K562 (cell line): ENCODE measurements at regions not wholly inside any gene's neighbourhood (a gene's known extent, or its start where the extent isn't known, plus 50 kb on each side); places are given as distances from the start of the nearest gene placed in this dataset.

ENCODE experiments used
- ATAC-seq: fragments of 200-7000 bp; cut with Tn5 transposase; 3 replicates; pipeline ENCODE4 v1.9.1; 2020; ENCODE audit warnings: moderate library complexity
- BruUV-seq: library from RNA; stranded (reverse); fragments of 400-500 nt; replicated peaks from 2 replicates; lab custom pipeline; 2021; lab: Mats Ljungman, UMichigan
- CTCF ChIA-PET: fragments of 300-600 bp; formaldehyde crosslinking; extraction: SDS; loops from one replicate; lab custom pipeline; 2021; ENCODE audit warnings: low intra/inter-chr PET ratio; lab: Yijun Ruan, JAX
- POLR2A ChIA-PET: fragments of 300-600, 350-650 bp; sonication (Branson Sonifier 250); formaldehyde crosslinking; extraction: SDS; loops from one replicate; lab custom pipeline; 2021; ENCODE audit warnings: antibody characterized with exemption, inconsistent platforms; lab: Yijun Ruan, JAX
- DNase-seq, 4 experiments: peaks; one replicate each; pipeline versions ENCODE4 v3.0.0 to v3.0.0-alpha.2; 2011 to 2018; ENCODE audit warnings: low spot score in 3 of 4, mixed read lengths in 3 of 4; ENCODE audit errors: extremely low read depth in 1 of 4
- FAIRE-seq: peaks from 2 replicates; lab custom pipeline; 2011; peaks lifted over from hg19 to GRCh38; lab: Jason Lieb, UNC
- H2AFZ ChIP-seq: 2 replicates; pipeline ENCODE4 v1.6.0; 2011; ENCODE audit warnings: low read depth, low read length, control low read depth, inconsistent platforms
- H3K27ac ChIP-seq: fragments of 200-600 bp; 3 replicates; pipeline ENCODE4 v1.8.0; 2011; ENCODE audit warnings: low read depth, mild to moderate bottlenecking, control low read depth, inconsistent platforms, low read length, moderate library complexity, mixed read lengths; ENCODE audit errors: extremely low read depth
- H3K27me3 ChIP-seq, 2 experiments: fragments of 300-600 bp in 1 of 2; 2 replicates in 1 of 2; 3 replicates in 1 of 2; pipeline versions ENCODE4 v1.6.0 to v1.8.0; 2011; ENCODE audit warnings: inconsistent platforms in 2 of 2, low read length in 2 of 2, mild to moderate bottlenecking in 1 of 2, mixed read lengths in 1 of 2, moderate library complexity in 1 of 2; ENCODE audit not compliant: control insufficient read depth in 2 of 2, insufficient read depth in 2 of 2
- H3K36me3 ChIP-seq: fragments of 300-600 bp; 3 replicates; pipeline ENCODE4 v1.8.0; 2011; ENCODE audit warnings: mild to moderate bottlenecking, low read length, inconsistent platforms; ENCODE audit not compliant: control insufficient read depth, insufficient read depth
- H3K4me1 ChIP-seq, 2 experiments: fragments of 200-600 bp in 1 of 2; replicated peaks in 1 of 2; 2 replicates in 1 of 2; 3 replicates in 1 of 2; pipeline versions ENCODE4 v1.5.1 to v1.8.0; 2011; ENCODE audit warnings: inconsistent platforms in 2 of 2, low read length in 2 of 2, mild to moderate bottlenecking in 1 of 2, mixed read lengths in 1 of 2, moderate library complexity in 1 of 2; ENCODE audit not compliant: control insufficient read depth in 2 of 2, insufficient read depth in 2 of 2
- H3K4me2 ChIP-seq: 2 replicates; pipeline ENCODE4 v1.6.1; 2011; ENCODE audit warnings: low read length, control low read depth, inconsistent platforms, mixed read lengths; ENCODE audit not compliant: insufficient read depth
- H3K4me3 ChIP-seq: fragments of 200-600 bp; sonication (generic), shearing (Covaris generic); 2 replicates; pipeline ENCODE4 v1.5.1; 2016; ENCODE audit warnings: control low read depth, inconsistent platforms
- H3K79me2 ChIP-seq: fragments of 200-600 bp; 3 replicates; pipeline ENCODE4 v1.8.0; 2011; ENCODE audit warnings: low read length, inconsistent platforms; ENCODE audit not compliant: control insufficient read depth, insufficient read depth
- H3K9ac ChIP-seq, 2 experiments: 2 replicates each; pipeline versions ENCODE4 v1.6.0 to v1.6.1; 2011; ENCODE audit warnings: low read depth in 2 of 2, low read length in 2 of 2, control low read depth in 1 of 2, inconsistent platforms in 1 of 2, mild to moderate bottlenecking in 1 of 2, mixed read lengths in 1 of 2; ENCODE audit not compliant: insufficient read depth in 1 of 2
- H3K9me1 ChIP-seq: one replicate; pipeline ENCODE4 v1.6.0; 2011; ENCODE audit warnings: inconsistent platforms, mild to moderate bottlenecking, low read length, moderate library complexity; ENCODE audit not compliant: control insufficient read depth, insufficient read depth
- H3K9me3 ChIP-seq: replicated peaks from 2 replicates; pipeline ENCODE4 v1.5.1; 2011; ENCODE audit warnings: low read depth, low read length, inconsistent platforms; ENCODE audit not compliant: control insufficient read depth, insufficient read depth
- H4K20me1 ChIP-seq: replicated peaks from 2 replicates; pipeline ENCODE4 v1.6.1; 2011; ENCODE audit warnings: low read length, inconsistent platforms, mixed read lengths; ENCODE audit not compliant: control insufficient read depth, insufficient read depth
- CUX1 ChIP-seq: fragments of 200-800 bp; sonication (Bioruptor generic); IDR thresholded peaks from 2 replicates; pipeline ENCODE4 v1.6.1; 2016; ENCODE audit warnings: missing genetic modification characterization, missing compliant biosample characterization
- ID3 ChIP-seq, 2 experiments: fragments of 250-450 bp in 1 of 2; fragments of 450-650 bp in 1 of 2; sonication (Bioruptor Pico) in 1 of 2; IDR thresholded peaks; 2 replicates each; pipeline versions ENCODE4 v1.6.1 to v1.8.0; 2016 to 2021; ENCODE audit warnings: mild to moderate bottlenecking in 2 of 2, moderate library complexity in 2 of 2, missing compliant biosample characterization in 1 of 2, missing genetic modification characterization in 1 of 2
- JUN ChIP-seq, 2 experiments: sonication (generic) in 1 of 2; formaldehyde crosslinking in 1 of 2; IDR thresholded peaks; 2 replicates each; pipeline versions ENCODE4 v1.6.1 to v1.8.0; 2012 to 2022; ENCODE audit warnings: borderline replicate concordance in 2 of 2, mild to moderate bottlenecking in 2 of 2, improper control_type of control experiment in 1 of 2, low read depth in 1 of 2, low read length in 1 of 2, missing genetic modification reagents in 1 of 2
- L3MBTL2 ChIP-seq: fragments of 450-650 bp; IDR thresholded peaks from 2 replicates; pipeline ENCODE4 v1.6.1; 2016; ENCODE audit warnings: mild to moderate bottlenecking, moderate library complexity
- MIER1 ChIP-seq: fragments of 450-650 bp; IDR thresholded peaks from 2 replicates; pipeline ENCODE4 v1.6.1; 2016; ENCODE audit warnings: antibody characterized with exemption, mild to moderate bottlenecking, low read depth
- NELFE ChIP-seq: IDR thresholded peaks from 2 replicates; pipeline ENCODE4 v1.6.1; 2011; ENCODE audit warnings: mild to moderate bottlenecking; ENCODE audit not compliant: insufficient read depth, insufficient read length
- NFE2 ChIP-seq: IDR thresholded peaks from 2 replicates; pipeline ENCODE4 v1.6.1; 2014; ENCODE audit warnings: antibody characterized with exemption, low read depth
- PATZ1 ChIP-seq: fragments of 250-450 bp; sonication (Bioruptor Pico); IDR thresholded peaks from 2 replicates; pipeline ENCODE4 v1.5.0; 2020; ENCODE audit warnings: mild to moderate bottlenecking, borderline replicate concordance
- PHF21A ChIP-seq: fragments of 450-650 bp; IDR thresholded peaks from 2 replicates; pipeline ENCODE4 v1.6.1; 2017; ENCODE audit warnings: low read depth, borderline replicate concordance
- ZBTB7A ChIP-seq: IDR thresholded peaks from 2 replicates; pipeline ENCODE4 v1.6.1; 2011; ENCODE audit warnings: low read depth, mild to moderate bottlenecking, low read length, moderate library complexity, borderline replicate concordance; ENCODE audit not compliant: control insufficient read depth
- ZNF511 ChIP-seq: sonication (generic); formaldehyde crosslinking; IDR thresholded peaks from 2 replicates; pipeline ENCODE4 v1.8.0; 2022; ENCODE audit warnings: mild to moderate bottlenecking, missing genetic modification reagents
- ZNF583 ChIP-seq: fragments of 250-450 bp; sonication (Bioruptor Pico); IDR thresholded peaks from 2 replicates; pipeline ENCODE4 v1.4.0; 2020
- ZSCAN29 ChIP-seq: fragments of 450-650 bp; IDR thresholded peaks from 2 replicates; pipeline ENCODE4 v1.6.1; 2017
- WGBS: fragments of 100-300 bp; shearing (Covaris generic); methylation state at CpG from one replicate; pipeline ENCODE4 v1.1.6; 2016; ENCODE audit warnings: low coverage, mixed read lengths; ENCODE audit not compliant: insufficient coverage; ENCODE audit errors: missing lambda C conversion rate; 5-methylcytosine and 5-hydroxymethylcytosine counted together
- in situ Hi-C: fragments of 300-500 bp; cut with MboI; formaldehyde crosslinking; loops from 4 replicates; pipeline ENCODE4 v1.15.0; 2018; ENCODE audit warnings: inconsistent platforms, mixed read lengths
- intact Hi-C: fragments of 100-400 bp; cut with micrococcal nuclease; formaldehyde crosslinking; loops from 2 replicates; pipeline ENCODE4 v1.14.2; 2022

GRCh38 chr18:44324361-44324760 lies 356.3 kb upstream of the SETBP1 start:
- no peaks in the 10 kb centered on the region for H3K9me1 ChIP-seq
- H3K27me3 ChIP-seq: no peaks in the 10 kb centered on the region
- no peaks in the 10 kb centered on the region for H3K36me3 ChIP-seq
- ChIA-PET CTCF (no interaction called here), POLR2A (no interaction called here)
- intact Hi-C loops (no loop called here), in situ Hi-C loops (no loop called here)
- ATAC-seq: no peak
- no peaks in the 10 kb centered on the region for H4K20me1 ChIP-seq
- H2AFZ ChIP-seq: no peak overlapping the region
- no peak overlapping the region for H3K4me3 ChIP-seq
- H3K27ac ChIP-seq: no peak overlapping the region
- no peak for TF ChIP-seq JUN (IDR thresholded peaks at IDR 0.05; ENCODE audit: borderline replicate concordance, low read depth, low read length)
- no peak for TF ChIP-seq JUN (CRISPR knock-in tag; IDR thresholded peaks at IDR 0.05; ENCODE audit: borderline replicate concordance)
- TF ChIP-seq NELFE: no peak
- TF ChIP-seq ZSCAN29: no peak
- TF ChIP-seq MIER1: no peak
- no peak for TF ChIP-seq NFE2
- TF ChIP-seq CUX1 (CRISPR knock-in tag): no peak
- no peak for TF ChIP-seq L3MBTL2
- TF ChIP-seq ZBTB7A: no peak
- no peak for TF ChIP-seq PHF21A
- no peak for TF ChIP-seq ZNF583 (CRISPR knock-in tag)
- no peak for TF ChIP-seq ID3 (CRISPR knock-in tag; IDR thresholded peaks at IDR 0.05)
- TF ChIP-seq ID3 (tag; IDR thresholded peaks at IDR 0.05): no peak
- TF ChIP-seq PATZ1: no peak
- TF ChIP-seq ZNF511 (CRISPR knock-in tag): no peak
- no TSS peak for BruUV-seq
- WGBS: 4% methylated on average over 2 of the region's 2 CpGs
- no peak for FAIRE-seq
- no peaks in the 10 kb centered on the region for H3K9me3 ChIP-seq
- H3K4me2 ChIP-seq: no peak overlapping the region
- H3K4me1 ChIP-seq: no peaks in the 10 kb centered on the region
- no peak overlapping the region for H3K9ac ChIP-seq
- H3K79me2 ChIP-seq: no peaks in the 10 kb centered on the region
- no peak for DNase-seq
